Activated CD4-positive, alpha-beta T cell treated with anti-CD3 and anti-CD28 coated beads for 4 hours (primary cell): ENCODE measurements at regions not wholly inside any gene's neighbourhood (a gene's known extent, or its start where the extent isn't known, plus 50 kb on each side); places are given as distances from the start of the nearest gene placed in this dataset.

Experiments used
- DNase-seq, 2 donors: peaks; one replicate each; pipeline ENCODE4 v3.0.0-alpha.2; 2020

DNA sequence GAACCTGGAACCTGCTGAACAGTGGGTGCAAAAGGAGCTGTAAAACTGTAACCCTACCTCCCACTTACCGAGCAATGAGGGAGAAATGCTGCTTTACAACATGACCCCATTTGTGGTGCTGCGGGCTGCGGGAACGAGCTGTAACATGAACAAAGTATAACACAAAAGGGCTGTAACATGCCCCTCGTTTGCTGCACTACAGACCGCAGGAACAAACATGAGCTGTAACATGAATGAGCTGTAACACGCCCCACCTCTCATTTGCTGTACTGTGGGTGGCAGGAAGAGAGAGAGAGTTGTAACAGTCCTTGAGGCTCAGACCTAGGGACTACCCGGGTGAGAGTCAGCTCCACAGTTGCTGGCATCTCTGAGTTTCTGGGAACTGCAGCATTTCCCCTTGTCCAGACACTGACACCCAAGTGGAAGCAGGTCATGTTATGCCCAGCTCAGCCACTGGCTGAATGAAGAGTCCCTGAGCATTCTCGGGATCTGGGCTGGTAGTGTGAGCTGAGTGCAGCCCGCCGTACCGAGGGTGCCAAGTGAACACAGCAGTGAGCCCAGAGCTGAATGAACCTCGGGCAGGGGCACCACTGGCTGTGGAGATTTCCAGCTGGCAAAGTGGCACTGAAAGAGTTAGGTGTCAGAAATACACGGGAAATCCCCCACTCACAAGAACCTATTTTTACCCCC is 1385.3 kb upstream of the SPRY2 start:
- DNase-seq, result no peak

DNA sequence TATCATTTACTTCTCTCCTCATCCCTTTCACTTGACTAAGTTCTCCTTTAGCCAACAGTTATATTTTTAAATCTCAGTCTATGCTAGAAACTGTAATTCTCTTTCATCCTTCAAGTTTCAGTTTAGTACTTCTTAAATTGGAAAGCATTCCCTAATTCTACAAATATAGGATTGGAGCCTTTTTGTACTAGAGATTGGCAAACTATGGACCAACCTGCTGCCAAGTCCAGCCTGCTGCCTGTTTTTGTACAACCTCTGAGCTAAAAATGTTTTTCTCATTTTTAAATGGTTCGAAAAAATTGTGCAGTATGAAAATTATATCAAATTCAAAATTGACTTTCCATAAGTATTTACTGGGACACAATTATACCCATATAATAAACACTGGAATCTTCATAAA is 1381.5 kb upstream of the SPRY2 start:
- no peak for DNase-seq

DNA sequence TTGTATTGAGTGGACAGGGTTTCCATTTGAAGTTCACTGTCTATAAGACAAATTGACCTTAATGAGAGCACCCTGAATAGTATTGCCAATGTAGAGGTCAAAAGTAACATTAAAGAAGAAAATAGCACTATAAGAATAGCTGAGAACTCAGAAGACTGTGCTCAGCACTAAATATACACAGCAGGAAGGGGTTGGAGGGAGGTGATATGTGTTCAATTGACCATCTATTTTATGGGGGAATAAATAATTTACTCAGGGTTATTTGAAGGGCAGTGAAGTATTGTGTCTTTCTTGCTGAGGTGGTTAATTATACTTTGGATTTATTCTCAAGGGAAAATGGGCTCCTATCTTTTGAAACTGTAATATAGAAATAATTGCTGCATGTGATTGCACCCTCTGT is 1380.5 kb upstream of the SPRY2 start:
- no peak for DNase-seq

DNA sequence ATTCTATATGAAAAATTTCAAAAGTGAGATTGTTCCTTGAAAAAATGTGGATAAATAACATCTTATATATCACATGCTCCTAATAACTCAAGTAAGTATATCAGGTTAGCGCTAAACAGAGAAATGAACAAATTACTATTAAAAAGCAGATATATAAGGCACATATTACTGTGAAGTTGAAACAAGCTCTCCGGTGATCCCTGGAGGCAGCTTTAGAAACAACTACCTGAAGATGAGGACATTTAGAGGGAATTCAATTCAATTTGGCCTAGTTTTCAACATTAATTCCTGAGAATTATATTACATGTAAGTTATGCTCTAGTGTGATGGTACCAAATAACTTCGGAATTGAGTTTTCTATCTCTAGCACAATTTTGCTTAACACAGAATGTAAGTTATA is 1373.6 kb upstream of the SPRY2 start:
- DNase-seq, result no peak

DNA sequence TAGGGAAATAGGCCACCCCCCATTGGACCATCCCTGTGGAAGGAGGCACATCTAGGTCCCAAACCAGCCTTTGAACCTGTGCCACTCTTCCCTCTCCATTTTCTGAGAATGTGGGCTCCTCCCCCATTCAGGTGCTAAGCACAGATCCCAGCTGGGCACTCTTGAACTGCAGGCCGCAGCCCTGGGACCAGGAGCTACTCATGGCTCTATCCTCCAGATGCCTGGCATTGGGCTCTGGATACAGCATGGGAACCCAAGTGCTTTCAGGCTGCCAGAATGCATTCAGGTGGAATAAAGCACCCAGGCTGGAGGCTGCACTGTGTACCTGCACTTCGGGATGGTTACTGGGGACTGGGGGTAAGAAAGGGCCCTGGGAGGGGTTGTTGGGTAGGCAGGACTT is 1372.3 kb upstream of the SPRY2 start:
- no peak for DNase-seq

DNA sequence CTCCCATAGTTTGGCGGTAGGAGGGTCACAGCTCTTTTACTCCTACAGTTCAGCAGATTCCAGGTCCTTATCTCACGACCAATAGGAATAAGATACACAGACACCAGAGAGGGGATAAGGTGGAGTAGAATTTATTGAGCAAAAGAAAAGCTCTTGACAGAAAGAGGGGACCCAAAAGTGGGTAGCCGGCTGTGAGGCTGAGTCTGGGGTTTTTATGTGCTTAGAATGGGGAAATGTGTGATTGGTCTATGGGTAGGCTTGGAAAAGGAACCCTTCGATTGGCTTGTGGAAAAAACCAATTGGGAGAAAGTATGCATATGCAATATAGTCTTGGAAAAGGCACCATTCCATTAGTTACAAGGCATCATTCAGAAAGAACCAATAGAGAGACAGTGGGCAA is 1356.9 kb upstream of the SPRY2 start:
- DNase-seq, result no peak

DNA sequence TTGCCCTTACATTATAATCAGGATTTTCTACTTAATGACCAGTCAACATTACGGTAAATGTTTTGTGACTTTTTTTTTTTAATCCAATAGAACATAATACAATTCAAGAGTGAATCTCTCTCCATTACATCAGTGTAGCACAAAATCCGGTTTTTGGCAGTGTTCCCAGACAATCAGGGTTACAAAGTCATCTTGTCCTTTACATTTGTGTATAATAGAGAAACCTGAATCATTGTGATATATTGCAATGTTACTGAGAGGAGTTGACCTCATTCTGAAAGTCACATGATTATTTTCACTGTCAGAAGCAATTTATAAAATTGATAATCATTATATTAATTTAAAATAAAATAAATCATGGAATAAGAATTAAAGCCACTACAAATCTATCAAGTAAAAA is 1346.0 kb upstream of the SPRY2 start:
- DNase-seq, result no peak

DNA sequence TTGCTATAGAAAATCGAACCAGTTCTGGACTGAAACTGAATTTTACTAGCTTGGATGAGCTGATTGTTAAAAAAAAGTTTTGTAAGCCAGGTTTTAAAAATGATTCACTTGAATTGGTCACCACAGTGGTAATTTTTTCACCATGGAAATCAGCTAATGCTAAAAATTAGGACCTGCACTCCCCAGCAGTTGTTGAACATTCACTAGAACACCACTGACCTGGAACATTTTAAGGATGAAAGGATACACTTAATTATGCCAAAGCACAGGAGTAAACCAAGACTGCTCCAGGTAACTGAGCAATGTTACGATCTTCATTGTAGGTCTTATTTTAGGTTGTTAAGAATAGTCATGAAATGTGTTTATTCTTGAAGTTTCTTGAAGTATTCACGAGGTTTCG is 1342.6 kb upstream of the SPRY2 start:
- DNase-seq, result no peak

DNA sequence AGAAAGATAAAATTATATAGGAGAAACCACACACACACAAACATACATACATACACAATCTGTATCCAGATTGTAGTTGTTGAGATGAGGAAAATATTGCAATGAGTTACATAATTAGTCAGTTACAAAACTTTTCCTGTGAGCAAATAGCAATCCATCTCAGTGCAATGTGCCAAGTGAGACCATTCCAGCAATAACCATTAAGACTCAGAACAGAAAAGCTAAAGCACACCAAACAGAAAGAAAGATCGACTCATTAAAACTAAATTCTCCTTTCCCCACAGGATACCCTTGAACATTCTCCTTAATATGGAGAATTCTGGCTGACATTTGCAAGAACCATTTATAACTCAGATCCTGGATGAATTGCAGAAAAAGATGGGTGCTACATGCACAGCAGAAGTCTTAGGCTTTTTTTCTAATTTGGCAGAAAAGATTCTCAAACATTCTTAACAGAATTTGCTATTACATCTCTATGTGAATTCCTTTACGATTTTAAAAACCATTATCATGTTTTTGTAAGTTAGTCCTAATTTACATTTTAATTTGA is 1341.2 kb upstream of the SPRY2 start:
- no peak for DNase-seq

DNA sequence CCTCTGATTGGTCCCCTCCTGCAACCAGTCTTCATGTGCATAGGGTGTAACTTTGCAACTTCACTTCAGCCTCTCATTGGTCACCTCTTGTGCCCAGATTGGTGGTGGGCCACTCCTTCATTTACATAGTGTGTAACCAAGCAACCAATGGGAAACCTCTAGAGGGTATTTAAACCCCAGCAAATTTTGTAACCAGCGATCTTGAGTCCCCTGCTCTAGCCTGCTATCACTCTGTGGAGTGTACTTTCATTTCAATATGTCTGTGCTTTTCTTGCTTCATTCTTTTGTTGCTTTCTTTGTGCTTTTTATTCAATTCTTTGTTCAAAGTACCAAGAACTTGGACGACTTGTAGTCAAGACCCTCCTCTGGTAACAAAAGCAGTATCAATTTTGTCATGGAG is 1336.9 kb upstream of the SPRY2 start:
- no peak for DNase-seq

DNA sequence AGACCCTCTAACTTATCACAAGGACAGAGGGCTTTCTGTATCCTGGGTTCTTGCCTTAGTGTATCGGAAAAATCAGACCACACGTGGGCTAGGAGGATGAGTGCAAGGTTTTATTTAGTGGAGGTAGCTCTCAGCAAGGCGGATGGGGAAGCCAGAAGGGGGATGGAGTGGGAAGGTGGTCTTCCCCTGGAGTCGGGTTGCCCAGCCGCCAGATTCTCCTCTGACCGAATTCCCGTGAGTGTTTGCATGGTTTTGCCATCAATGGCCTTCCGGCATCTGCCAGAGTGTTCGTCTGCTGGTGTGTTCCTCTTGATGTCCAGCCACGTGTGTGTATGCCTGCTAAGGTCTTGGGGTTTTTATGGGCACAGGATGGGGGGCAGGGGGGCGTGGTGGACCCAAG is 1335.1 kb upstream of the SPRY2 start:
- DNase-seq, result no peak

DNA sequence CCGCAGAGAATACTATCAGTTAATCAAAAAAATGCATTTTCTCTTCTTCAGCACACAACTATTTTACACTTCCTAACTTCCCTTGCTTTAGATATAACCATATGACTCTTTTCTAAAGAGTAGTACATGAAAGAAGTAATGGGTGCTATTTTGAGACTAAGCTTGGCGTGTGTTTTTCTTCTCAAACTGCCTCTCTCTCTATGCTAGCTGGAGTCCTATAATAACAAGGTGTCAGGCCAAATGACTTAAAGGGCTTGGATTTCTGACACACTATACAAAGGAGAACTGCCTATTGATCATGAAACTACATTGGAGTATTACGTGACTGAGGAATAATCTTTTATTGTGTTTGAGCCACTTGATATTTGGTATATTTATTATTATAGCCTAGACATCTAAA is 1330.1 kb upstream of the SPRY2 start:
- DNase-seq, result no peak

DNA sequence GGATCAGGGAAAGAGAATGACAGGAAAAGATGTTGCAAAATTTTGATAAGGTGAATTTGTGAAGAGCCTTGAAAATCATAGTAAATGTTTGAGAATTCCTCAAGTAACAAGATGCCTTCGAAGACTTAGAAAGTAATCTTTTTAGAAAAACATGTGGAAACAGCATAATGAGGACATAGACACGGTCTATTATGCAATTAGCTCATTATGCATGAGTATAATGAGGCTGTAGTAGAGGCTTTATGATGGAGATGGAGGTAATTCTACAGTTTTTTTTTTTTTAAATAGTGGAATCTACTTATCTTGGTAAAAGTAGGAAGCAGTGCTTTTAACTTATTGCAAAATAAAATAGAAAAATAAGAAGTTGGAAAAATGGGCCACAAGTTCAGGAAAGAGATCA is 1329.1 kb upstream of the SPRY2 start:
- DNase-seq, result no peak

DNA sequence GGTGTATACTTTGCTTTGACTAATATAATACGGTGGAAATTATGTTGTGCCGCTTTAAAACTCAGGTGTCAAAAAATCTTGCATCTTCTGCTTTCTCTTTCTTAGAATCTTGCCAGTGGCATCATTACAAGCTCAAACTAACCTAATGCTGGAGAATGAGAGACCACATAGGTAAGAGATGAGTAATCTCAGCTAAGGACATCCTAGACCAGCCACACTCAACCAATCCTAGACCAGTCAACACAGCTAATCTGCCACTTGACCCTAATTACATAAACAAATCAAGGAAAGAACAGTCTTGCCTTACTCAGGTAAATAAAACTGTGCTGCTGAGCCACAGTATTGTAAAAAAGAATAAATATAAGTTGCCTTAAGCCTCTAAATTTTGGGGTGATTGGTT is 1323.9 kb upstream of the SPRY2 start:
- no peak for DNase-seq

DNA sequence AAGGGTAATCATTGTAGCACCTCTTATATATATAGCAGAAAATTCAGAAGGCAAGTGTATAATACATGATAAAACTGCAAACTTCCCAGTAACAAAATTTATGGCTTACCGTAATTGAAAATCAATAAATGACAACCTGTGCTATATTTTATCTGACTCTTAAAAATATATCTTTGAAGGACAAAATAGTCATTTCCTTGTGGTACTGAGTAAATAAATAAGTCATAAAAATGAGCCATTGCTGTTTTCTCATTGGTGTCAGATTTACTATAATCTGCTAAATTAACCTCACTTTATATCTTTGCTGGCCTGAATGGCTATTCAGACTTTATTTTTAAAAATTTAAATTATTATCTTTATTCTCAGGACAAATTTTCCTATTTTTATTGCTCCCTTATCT is 1319.1 kb upstream of the SPRY2 start:
- no peak for DNase-seq

DNA sequence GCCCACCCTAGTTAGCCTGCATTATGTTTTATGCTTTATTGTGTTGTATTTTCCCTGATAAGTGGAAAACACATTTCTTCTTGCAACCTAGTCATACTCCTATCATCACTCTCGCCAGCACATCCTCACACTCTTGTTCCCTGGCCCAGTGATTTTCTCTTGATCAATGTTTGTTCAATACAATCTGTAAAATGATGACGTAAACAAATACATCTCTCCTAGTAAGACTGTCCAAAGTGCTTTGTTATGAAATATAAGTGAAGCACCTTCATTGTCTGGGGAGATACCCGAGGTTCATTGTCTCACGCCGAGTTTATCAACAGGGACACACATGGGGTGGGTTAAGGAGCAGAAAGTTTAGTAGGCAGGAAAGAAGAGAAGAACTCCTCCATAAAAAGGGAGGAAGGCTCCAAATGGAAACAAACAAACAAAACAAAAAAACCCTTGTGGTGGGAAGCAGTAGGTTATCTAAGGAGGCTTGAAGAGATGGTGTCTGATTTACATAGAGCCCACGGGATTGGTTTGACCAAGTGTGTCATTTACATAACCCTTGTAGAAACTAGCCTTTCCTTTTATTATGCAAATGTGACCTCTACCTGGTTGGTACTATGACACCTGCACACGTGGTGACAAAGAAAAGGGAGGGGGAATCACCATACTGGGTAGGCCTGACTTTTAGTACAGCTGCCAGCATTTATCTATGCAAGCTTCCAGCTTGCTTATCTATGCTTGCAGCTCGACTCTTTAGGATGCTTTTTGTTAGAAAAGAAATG is 1317.9 kb upstream of the SPRY2 start:
- DNase-seq, result no peak

DNA sequence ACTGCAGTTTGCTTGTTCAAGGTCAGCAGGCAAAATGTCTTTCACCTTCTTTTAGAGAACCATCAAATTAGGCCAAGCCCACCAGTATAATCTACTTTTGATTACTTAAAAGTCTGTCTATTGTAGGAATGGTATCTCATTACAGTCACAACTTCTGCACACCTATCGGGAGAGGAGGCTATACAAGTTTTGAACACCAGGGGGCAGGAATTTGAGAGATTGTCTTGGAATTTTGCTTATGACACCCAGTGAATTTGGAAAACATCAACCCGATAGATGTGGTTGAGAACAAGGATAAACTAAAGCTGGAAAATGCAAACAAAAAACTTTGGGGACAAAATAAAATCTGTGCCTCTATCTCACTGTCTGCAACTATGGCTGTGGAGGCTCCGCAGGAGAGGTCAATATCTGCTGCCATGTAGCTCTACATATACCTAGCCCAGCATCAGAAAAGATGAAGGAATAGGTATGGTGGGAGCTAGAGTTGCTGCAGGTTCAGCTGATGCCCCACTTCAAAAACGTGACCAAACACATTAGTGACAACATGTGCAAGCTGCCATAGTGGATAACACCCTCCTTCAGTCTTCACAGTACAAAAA is 1299.2 kb upstream of the SPRY2 start:
- no peak for DNase-seq

DNA sequence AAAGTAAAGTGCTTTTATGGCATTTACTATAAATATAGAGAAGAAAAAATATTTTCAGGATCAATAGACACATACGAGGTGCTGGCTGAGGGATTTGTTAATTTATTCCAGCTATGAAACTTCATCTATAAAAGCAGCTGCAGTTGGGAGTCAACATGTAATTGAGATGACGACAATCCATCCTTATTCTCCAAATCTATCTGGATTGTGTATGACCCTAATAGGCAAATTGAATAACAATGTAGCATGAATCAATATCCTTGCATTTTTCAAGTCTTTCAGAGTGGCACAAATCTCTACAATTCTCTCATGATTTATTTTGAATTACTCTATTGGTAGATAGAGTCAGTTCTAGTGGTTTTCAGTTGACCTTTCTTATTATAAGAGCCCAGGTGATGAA is 1296.5 kb upstream of the SPRY2 start:
- no peak for DNase-seq

DNA sequence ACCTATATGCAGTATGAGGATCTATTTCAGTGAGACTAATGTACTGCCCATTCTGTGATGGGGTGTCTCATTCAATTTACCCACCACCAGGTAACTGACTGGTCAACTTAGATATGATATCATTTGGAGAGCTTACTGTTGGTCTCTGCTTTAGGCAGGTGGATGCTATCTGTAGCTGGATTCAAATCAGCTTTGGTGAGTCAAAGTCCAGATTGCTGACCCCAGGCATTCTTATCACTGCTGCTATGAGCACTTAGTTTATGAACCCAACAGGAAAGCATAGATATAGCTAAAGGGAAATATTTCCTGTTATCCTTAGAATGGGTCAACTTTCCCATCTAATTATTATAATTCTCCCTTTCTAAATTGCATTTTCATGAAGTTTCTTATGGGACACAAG is 1295.2 kb upstream of the SPRY2 start:
- DNase-seq, result no peak

DNA sequence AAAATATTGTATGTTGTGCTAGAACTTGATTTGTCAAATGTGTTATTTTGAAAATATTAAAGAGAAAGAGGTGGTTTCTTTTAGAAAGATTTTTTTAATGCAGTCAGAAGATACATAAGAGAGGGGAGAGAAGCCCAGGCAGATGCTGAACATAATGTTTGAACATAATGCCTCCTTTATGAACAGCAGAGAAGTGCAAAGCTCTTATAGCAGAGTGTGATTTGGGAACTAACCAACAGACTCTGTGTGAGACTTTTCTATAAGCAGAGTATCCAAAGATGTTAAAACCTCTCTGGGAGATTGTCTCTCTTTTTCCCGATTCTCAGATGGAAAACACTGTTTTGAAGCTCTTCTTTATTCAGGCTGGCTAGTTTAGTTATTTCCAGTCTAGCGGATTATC is 1274.1 kb upstream of the SPRY2 start:
- no peak for DNase-seq

DNA sequence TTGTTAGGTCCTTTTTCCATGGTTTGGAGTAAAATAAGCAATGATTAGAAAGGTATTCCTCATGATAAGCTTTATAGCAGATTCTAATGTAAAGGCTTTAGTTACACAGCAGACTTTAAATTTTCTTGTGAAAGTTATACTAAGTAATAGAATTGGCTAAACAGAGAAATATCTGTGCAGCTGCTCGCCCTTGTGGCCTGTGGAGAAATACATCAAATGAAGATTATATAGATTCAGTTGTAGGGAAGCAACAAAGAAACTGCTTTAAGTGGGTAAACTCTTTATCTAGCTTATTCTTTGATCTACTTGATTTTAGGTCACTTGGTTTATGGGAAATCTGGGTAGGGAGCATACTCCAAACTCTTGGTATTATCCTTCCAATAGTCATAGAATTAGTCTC is 1269.7 kb upstream of the SPRY2 start:
- no peak for DNase-seq

DNA sequence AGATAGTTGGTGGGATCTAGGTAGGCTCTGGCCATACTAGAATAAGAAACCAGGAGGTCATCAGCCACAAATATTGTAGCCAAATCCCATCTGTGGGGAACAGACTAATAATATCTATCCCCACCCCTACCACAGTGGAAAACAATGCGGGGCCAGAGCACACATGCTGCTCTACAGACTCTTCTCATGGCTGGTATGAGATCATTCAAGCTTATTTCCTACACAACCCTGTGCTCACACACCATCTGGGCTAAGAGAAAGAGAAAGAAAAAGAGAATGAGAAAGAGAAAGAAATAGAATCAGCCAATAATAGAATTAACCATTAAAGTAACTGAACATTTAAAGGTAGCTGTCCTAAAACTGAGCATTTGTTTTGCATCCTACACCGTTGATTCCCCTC is 1268.4 kb upstream of the SPRY2 start:
- no peak for DNase-seq

DNA sequence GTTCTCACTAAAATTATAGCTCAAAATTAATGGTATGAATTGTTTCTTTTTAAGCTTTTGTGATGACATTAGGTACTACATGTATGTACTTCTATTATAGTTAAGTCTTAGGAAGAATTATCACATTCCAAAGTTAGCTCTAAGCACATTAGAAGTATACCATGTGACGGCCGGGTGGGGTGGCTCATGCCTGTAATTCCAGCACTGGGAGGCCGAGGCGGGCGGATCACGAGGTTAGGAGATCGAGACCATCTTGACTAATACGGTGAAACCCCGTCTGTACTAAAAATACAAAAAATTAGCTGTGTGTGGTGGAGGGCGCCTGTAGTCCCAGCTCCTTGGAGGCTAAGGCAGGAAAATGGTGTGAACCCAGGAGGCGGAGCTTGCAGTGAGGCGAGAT is 1265.1 kb upstream of the SPRY2 start:
- no peak for DNase-seq

DNA sequence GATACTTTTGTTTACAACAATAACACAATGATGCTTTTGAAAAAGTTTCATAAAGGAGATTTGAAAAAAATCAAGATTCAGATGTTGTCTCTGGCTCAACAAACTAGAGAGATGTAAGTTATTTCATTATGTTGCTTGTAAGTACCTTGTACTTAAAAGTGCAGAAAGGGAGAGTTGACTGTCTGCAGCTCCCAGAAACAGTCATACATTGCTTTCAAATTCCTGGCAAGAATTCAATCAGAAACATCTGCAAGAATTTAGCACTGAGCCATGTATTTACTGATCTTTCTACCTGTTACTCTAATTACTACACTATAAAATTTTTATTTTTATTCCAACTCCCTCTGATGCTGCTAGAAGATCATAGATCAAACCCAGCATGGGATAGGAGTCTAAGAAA is 1261.3 kb upstream of the SPRY2 start:
- no peak for DNase-seq
